ENCODE measurements at regions not wholly inside any gene's neighbourhood (a gene's known extent, or its start where the extent isn't known, plus 50 kb on each side); places are given as distances from the start of the nearest gene placed in this dataset.

GRCh38 chr12:124125203-124125871 lies 152.3 kb downstream of the ZNF664 start:
- TF ChIP-seq PATZ1 (CRISPR knock-in tag; IDR thresholded peaks at IDR 0.05; ENCODE audit: borderline replicate concordance) (no peak), ZNF8 (CRISPR knock-in tag; IDR thresholded peaks at IDR 0.05) (no peak), RARB (CRISPR knock-in tag; IDR thresholded peaks at IDR 0.05) (no peak), OSR1 (CRISPR knock-in tag; IDR thresholded peaks at IDR 0.05) (no peak)

All from SK-N-SH treated with all-trans-retinoic acid at 6 μM for 48 hours (cell line).